GM23338 (cell line): ENCODE measurements at regions not wholly inside any gene's neighbourhood (a gene's known extent, or its start where the extent isn't known, plus 50 kb on each side); places are given as distances from the start of the nearest gene placed in this dataset.

Experiments
- ATAC-seq: fragments of 200-7000 bp; cut with Tn5 transposase; 3 replicates; pipeline ENCODE4 v1.9.1; 2020
- DNase-seq: peaks from one replicate; pipeline ENCODE4 v3.0.0-alpha.2; 2015; ENCODE audit warnings: low spot score
- H2AFZ ChIP-seq: fragments of 200-600 bp; sonication (generic); 2 replicates; pipeline ENCODE4 v1.8.0; 2016; ENCODE audit warnings: antibody characterized with exemption, mild to moderate bottlenecking, moderate library complexity
- H3F3A ChIP-seq: fragments of 200-600 bp; sonication (generic); replicated peaks from 2 replicates; pipeline ENCODE4 v1.8.0; 2017; ENCODE audit warnings: antibody characterized with exemption, mixed run types, low read depth
- H3K27ac ChIP-seq: fragments of 200-600 bp; sonication (generic); 2 replicates; pipeline ENCODE4 v1.6.1; 2016; ENCODE audit warnings: low read depth
- H3K27me3 ChIP-seq: fragments of 200-600 bp; sonication (generic); 2 replicates; pipeline ENCODE4 v1.8.0; 2016; ENCODE audit warnings: mild to moderate bottlenecking, mixed run types, moderate library complexity; ENCODE audit not compliant: insufficient read depth
- H3K36me3 ChIP-seq: fragments of 200-600 bp; sonication (generic); 2 replicates; pipeline ENCODE4 v1.8.0; 2016; ENCODE audit warnings: mild to moderate bottlenecking; ENCODE audit not compliant: insufficient read depth
- H3K4me1 ChIP-seq: fragments of 200-600 bp; sonication (generic); 2 replicates; pipeline ENCODE4 v1.8.0; 2016; ENCODE audit warnings: mild to moderate bottlenecking, moderate library complexity; ENCODE audit not compliant: insufficient read depth
- H3K4me2 ChIP-seq: fragments of 200-600 bp; sonication (generic); 2 replicates; pipeline ENCODE4 v1.7.1; 2017; ENCODE audit warnings: mixed run types
- H3K4me3 ChIP-seq: fragments of 200-600 bp; sonication (generic); 2 replicates; pipeline ENCODE4 v1.6.1; 2016; ENCODE audit warnings: mixed run types
- H3K79me2 ChIP-seq: fragments of 200-600 bp; sonication (generic); replicated peaks from 2 replicates; pipeline ENCODE4 v1.8.0; 2017; ENCODE audit warnings: mild to moderate bottlenecking; ENCODE audit not compliant: insufficient read depth
- H3K9me2 ChIP-seq: fragments of 200-600 bp; sonication (generic); 2 replicates; pipeline ENCODE4 v1.8.0; 2017; ENCODE audit not compliant: insufficient read depth
- H4K20me1 ChIP-seq: fragments of 200-600 bp; sonication (generic); replicated peaks from 2 replicates; pipeline ENCODE4 v1.8.0; 2017; ENCODE audit warnings: mild to moderate bottlenecking; ENCODE audit not compliant: insufficient read depth
- H3K27ac Mint-ChIP-seq: 2 replicates; pipeline ENCODE4 v1.8.0; 2020; ENCODE audit warnings: inconsistent platforms, mild to moderate bottlenecking, moderate library complexity, mixed read lengths
- H3K27me3 Mint-ChIP-seq: 3 replicates; pipeline ENCODE4 v1.8.0; 2022; ENCODE audit warnings: low read depth, mild to moderate bottlenecking, moderate library complexity, mixed read lengths, inconsistent platforms; ENCODE audit not compliant: insufficient read depth, poor library complexity
- H3K36me3 Mint-ChIP-seq: 3 replicates; pipeline ENCODE4 v1.8.0; 2021; ENCODE audit warnings: low read depth, mild to moderate bottlenecking, inconsistent platforms, moderate library complexity, mixed read lengths
- H3K4me1 Mint-ChIP-seq: 3 replicates; pipeline ENCODE4 v1.8.0; 2020; ENCODE audit warnings: mild to moderate bottlenecking, inconsistent platforms, mixed read lengths
- H3K4me3 Mint-ChIP-seq: 3 replicates; pipeline ENCODE4 v1.8.0; 2021; ENCODE audit warnings: moderate library complexity, mild to moderate bottlenecking, inconsistent platforms, mixed read lengths
- H3K9me3 Mint-ChIP-seq: 3 replicates; pipeline ENCODE4 v1.8.0; 2020; ENCODE audit warnings: moderate library complexity, mild to moderate bottlenecking, inconsistent platforms, mixed read lengths
- CREB1 ChIP-seq: fragments of 250-450 bp; sonication (Bioruptor Pico); IDR thresholded peaks from 2 replicates; pipeline ENCODE4 v1.5.0; 2020; ENCODE audit warnings: low read depth, mild to moderate bottlenecking, moderate library complexity
- EZH2 ChIP-seq: fragments of 200-600 bp; sonication (generic); IDR thresholded peaks from one replicate; pipeline ENCODE4 v1.8.0; 2017; ENCODE audit warnings: antibody characterized with exemption, mild to moderate bottlenecking, low read depth; ENCODE audit not compliant: unreplicated experiment
- EZH2phosphoT487 ChIP-seq: fragments of 200-600 bp; sonication (generic); IDR thresholded peaks from one replicate; pipeline ENCODE4 v1.8.1; 2018; ENCODE audit warnings: antibody characterized with exemption; ENCODE audit not compliant: unreplicated experiment
- JUNB ChIP-seq: IDR thresholded peaks from one replicate; pipeline ENCODE4 v1.6.1; 2016; ENCODE audit warnings: antibody characterized with exemption; ENCODE audit not compliant: unreplicated experiment
- NANOG ChIP-seq: IDR thresholded peaks from 2 replicates; pipeline ENCODE4 v1.6.1; 2016; ENCODE audit warnings: antibody characterized with exemption, borderline replicate concordance
- POLR2AphosphoS5 ChIP-seq: IDR thresholded peaks from 2 replicates; pipeline ENCODE4 v1.6.1; 2016; ENCODE audit warnings: antibody characterized with exemption, low read depth
- ZNF114 ChIP-seq: fragments of 250-450 bp; sonication (Bioruptor Pico); IDR thresholded peaks from 2 replicates; pipeline ENCODE4 v1.5.0; 2020; ENCODE audit warnings: mild to moderate bottlenecking, moderate library complexity
- TF ChIP-seq, protein P1 (sequence below): fragments of 250-450 bp; sonication (Bioruptor Pico); IDR thresholded peaks from 2 replicates; pipeline ENCODE4 v1.5.0; 2020; ENCODE audit warnings: mild to moderate bottlenecking, moderate library complexity
- TF ChIP-seq, protein P2 (sequence below), 2 experiments: fragments of 200-600 bp in 1 of 2; sonication (generic) in 1 of 2; conservative IDR thresholded peaks; 2 replicates each; pipeline versions ENCODE4 v1.5.1 to v1.6.1; 2016 to 2017; ENCODE audit warnings: antibody characterized with exemption in 2 of 2, low read depth in 2 of 2, mild to moderate bottlenecking in 2 of 2, moderate library complexity in 1 of 2
- TF ChIP-seq, protein P3 (sequence below): IDR thresholded peaks from one replicate; pipeline ENCODE4 v1.6.1; 2018; ENCODE audit warnings: antibody characterized with exemption; ENCODE audit not compliant: unreplicated experiment

DNA sequence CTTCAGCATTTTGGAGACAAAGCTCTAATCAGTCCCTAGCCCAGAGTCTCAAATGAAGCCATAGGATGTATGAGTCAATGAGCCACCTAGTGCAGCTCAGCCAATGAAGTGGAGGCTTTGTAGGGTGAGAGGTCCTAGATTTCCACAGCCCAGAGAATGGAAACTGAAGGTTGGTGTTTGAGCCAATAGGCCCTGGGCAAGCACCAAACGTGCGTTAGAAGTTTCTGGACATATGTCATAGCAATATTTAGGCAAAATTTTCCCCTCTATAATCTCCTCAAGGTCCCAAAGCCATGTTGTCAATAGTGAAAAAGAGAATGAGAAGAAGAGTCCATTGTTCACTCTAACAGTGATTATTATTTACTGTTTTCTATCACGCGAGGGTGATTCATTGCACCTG, 361.3 kb downstream of the PLPP3 start (continued):
- no peak for TF ChIP-seq NANOG

DNA sequence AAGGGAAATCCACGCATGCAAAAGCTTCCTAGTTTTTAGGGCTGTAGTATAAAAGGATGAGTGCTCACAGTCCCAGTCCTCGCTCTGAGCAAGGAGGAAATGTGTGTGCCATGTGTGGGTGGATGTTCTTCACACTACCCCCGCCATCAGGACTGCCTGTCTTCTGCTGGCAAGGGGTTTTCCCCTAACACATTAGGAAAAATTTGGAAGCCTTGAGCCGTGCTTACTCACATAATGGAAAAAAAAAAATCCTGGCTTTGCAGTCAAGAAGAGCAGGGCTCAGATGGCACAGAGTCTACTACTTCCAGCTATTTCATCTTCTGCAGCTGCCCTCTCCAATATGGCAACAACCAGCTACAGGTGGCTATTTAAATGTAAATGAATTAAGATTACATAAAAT, 363.1 kb downstream of the PLPP3 start:
- H3K36me3 ChIP-seq: no peaks in the 10 kb centered on the region
- ATAC-seq: no peak
- TF ChIP-seq CREB1 (CRISPR knock-in tag) (no peak), JUNB (no peak), EZH2phosphoT487 (no peak), POLR2AphosphoS5 (no peak), EZH2 (no peak), ZNF114 (CRISPR knock-in tag) (no peak)
- TF ChIP-seq, protein P1, sequence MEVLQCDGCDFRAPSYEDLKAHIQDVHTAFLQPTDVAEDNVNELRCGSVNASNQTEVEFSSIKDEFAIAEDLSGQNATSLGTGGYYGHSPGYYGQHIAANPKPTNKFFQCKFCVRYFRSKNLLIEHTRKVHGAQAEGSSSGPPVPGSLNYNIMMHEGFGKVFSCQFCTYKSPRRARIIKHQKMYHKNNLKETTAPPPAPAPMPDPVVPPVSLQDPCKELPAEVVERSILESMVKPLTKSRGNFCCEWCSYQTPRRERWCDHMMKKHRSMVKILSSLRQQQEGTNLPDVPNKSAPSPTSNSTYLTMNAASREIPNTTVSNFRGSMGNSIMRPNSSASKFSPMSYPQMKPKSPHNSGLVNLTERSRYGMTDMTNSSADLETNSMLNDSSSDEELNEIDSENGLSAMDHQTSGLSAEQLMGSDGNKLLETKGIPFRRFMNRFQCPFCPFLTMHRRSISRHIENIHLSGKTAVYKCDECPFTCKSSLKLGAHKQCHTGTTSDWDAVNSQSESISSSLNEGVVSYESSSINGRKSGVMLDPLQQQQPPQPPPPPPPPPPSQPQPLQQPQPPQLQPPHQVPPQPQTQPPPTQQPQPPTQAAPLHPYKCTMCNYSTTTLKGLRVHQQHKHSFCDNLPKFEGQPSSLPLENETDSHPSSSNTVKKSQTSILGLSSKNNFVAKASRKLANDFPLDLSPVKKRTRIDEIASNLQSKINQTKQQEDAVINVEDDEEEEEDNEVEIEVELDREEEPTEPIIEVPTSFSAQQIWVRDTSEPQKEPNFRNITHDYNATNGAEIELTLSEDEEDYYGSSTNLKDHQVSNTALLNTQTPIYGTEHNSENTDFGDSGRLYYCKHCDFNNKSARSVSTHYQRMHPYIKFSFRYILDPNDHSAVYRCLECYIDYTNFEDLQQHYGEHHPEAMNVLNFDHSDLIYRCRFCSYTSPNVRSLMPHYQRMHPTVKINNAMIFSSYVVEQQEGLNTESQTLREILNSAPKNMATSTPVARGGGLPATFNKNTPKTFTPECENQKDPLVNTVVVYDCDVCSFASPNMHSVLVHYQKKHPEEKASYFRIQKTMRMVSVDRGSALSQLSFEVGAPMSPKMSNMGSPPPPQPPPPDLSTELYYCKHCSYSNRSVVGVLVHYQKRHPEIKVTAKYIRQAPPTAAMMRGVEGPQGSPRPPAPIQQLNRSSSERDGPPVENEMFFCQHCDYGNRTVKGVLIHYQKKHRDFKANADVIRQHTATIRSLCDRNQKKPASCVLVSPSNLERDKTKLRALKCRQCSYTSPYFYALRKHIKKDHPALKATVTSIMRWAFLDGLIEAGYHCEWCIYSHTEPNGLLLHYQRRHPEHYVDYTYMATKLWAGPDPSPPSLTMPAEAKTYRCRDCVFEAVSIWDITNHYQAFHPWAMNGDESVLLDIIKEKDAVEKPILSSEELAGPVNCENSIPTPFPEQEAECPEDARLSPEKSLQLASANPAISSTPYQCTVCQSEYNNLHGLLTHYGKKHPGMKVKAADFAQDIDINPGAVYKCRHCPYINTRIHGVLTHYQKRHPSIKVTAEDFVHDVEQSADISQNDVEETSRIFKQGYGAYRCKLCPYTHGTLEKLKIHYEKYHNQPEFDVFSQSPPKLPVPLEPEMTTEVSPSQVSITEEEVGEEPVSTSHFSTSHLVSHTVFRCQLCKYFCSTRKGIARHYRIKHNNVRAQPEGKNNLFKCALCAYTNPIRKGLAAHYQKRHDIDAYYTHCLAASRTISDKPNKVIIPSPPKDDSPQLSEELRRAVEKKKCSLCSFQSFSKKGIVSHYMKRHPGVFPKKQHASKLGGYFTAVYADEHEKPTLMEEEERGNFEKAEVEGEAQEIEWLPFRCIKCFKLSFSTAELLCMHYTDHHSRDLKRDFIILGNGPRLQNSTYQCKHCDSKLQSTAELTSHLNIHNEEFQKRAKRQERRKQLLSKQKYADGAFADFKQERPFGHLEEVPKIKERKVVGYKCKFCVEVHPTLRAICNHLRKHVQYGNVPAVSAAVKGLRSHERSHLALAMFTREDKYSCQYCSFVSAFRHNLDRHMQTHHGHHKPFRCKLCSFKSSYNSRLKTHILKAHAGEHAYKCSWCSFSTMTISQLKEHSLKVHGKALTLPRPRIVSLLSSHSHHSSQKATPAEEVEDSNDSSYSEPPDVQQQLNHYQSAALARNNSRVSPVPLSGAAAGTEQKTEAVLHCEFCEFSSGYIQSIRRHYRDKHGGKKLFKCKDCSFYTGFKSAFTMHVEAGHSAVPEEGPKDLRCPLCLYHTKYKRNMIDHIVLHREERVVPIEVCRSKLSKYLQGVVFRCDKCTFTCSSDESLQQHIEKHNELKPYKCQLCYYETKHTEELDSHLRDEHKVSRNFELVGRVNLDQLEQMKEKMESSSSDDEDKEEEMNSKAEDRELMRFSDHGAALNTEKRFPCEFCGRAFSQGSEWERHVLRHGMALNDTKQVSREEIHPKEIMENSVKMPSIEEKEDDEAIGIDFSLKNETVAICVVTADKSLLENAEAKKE (CRISPR knock-in tag): no peak
- TF ChIP-seq, protein P2, sequence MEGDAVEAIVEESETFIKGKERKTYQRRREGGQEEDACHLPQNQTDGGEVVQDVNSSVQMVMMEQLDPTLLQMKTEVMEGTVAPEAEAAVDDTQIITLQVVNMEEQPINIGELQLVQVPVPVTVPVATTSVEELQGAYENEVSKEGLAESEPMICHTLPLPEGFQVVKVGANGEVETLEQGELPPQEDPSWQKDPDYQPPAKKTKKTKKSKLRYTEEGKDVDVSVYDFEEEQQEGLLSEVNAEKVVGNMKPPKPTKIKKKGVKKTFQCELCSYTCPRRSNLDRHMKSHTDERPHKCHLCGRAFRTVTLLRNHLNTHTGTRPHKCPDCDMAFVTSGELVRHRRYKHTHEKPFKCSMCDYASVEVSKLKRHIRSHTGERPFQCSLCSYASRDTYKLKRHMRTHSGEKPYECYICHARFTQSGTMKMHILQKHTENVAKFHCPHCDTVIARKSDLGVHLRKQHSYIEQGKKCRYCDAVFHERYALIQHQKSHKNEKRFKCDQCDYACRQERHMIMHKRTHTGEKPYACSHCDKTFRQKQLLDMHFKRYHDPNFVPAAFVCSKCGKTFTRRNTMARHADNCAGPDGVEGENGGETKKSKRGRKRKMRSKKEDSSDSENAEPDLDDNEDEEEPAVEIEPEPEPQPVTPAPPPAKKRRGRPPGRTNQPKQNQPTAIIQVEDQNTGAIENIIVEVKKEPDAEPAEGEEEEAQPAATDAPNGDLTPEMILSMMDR (conservative IDR thresholded peaks at IDR 0.05; ENCODE audit: low read depth in 2 of 2): no peak
- TF ChIP-seq, protein P3, sequence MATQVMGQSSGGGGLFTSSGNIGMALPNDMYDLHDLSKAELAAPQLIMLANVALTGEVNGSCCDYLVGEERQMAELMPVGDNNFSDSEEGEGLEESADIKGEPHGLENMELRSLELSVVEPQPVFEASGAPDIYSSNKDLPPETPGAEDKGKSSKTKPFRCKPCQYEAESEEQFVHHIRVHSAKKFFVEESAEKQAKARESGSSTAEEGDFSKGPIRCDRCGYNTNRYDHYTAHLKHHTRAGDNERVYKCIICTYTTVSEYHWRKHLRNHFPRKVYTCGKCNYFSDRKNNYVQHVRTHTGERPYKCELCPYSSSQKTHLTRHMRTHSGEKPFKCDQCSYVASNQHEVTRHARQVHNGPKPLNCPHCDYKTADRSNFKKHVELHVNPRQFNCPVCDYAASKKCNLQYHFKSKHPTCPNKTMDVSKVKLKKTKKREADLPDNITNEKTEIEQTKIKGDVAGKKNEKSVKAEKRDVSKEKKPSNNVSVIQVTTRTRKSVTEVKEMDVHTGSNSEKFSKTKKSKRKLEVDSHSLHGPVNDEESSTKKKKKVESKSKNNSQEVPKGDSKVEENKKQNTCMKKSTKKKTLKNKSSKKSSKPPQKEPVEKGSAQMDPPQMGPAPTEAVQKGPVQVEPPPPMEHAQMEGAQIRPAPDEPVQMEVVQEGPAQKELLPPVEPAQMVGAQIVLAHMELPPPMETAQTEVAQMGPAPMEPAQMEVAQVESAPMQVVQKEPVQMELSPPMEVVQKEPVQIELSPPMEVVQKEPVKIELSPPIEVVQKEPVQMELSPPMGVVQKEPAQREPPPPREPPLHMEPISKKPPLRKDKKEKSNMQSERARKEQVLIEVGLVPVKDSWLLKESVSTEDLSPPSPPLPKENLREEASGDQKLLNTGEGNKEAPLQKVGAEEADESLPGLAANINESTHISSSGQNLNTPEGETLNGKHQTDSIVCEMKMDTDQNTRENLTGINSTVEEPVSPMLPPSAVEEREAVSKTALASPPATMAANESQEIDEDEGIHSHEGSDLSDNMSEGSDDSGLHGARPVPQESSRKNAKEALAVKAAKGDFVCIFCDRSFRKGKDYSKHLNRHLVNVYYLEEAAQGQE: no peak

More for the DNA sequence above, 363.1 kb downstream of the PLPP3 start:
- H2AFZ ChIP-seq: no peak overlapping the region
- H3K27me3 Mint-ChIP-seq: no peaks in the 10 kb centered on the region
- no peaks in the 10 kb centered on the region for H4K20me1 ChIP-seq
- H3K4me2 ChIP-seq: no peak overlapping the region
- H3K4me1 ChIP-seq: no peaks in the 10 kb centered on the region
- DNase-seq: no peak
- no peaks in the 10 kb centered on the region for H3K9me3 Mint-ChIP-seq
- no peaks in the 10 kb centered on the region for H3K36me3 Mint-ChIP-seq
- H3K4me3 Mint-ChIP-seq: no peak overlapping the region
- H3F3A ChIP-seq: no peaks in the 10 kb centered on the region
- no peaks in the 10 kb centered on the region for H3K27me3 ChIP-seq
- no peaks in the 10 kb centered on the region for H3K79me2 ChIP-seq
- H3K9me2 ChIP-seq: peaks cover 4% of the 10 kb centered on the region; the same call in 1 of the 2 replicates
- no peak overlapping the region for H3K27ac ChIP-seq
- H3K27ac Mint-ChIP-seq: no peak overlapping the region
- H3K4me3 ChIP-seq: no peak overlapping the region
- H3K4me1 Mint-ChIP-seq: peaks cover 3% of the 10 kb centered on the region; the same call in 2 of the 3 replicates
